ENCODE measurements at regions not wholly inside any gene's neighbourhood (a gene's known extent, or its start where the extent isn't known, plus 50 kb on each side); places are given as distances from the start of the nearest gene placed in this dataset.

DNA sequence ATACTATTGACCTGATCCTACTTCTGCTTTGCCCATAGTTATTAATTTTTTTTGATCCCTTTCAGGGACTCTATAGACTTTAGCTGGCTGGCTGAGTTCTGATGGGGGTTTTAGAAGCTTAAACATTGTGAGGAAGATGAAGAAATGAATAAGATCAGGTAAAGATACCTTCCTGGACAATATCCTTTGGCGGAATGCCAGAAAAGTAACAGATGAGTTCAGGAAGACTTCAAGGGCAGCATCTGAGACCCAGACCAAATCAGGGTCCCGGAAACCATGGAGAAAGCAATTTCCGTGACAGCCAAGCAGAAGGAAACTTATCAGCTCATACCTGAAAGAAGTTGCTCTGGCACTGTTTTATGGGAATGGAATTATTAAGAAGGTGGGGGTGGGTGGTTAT lies 100.4 kb downstream of the XCL2 start:
- no peak for DNase-seq
- 100% methylated on average over 2 of the region's 3 CpGs for WGBS (ENCODE audit: insufficient coverage)
- Mint-ChIP-seq H3K4me1 (peaks cover 79 to 84% (median 83%) of the 10 kb centered on the region in 3 donors), H3K9me3 (no peaks in the 10 kb centered on the region), H3K27ac (peak overlapping the region; percentile 90 to 94), H3K27me3 (no peaks in the 10 kb centered on the region), H3K4me3 (peak overlapping the region in 1 of 3 donors; percentile 54), H3K36me3 (no peaks in the 10 kb centered on the region)
- Histone ChIP-seq H3K9me3 (no peaks in the 10 kb centered on the region), H3K27ac (ENCODE audit: low read length) (peak overlapping the region; percentile 49), H3K27me3 (replicated peaks in 1 of 2; ENCODE audit: control insufficient read depth in 2 of 2, extremely low read depth in 1 of 2, insufficient read depth in 2 of 2, low read length in 1 of 2) (no peaks in the 10 kb centered on the region), H3K36me3 (ENCODE audit: control insufficient read depth in 2 of 2, extremely low read depth in 1 of 2, insufficient read depth in 1 of 2, low read length in 1 of 2) (no peaks in the 10 kb centered on the region), H3K4me1 (ENCODE audit: control insufficient read depth in 1 of 2, extremely low read depth in 1 of 2, insufficient read depth in 2 of 2, low read length in 2 of 2) (peaks cover 14 to 47% of the 10 kb centered on the region in 2 experiments), H3K4me3 (ENCODE audit: control insufficient read depth in 1 of 2, extremely low read depth in 1 of 2, low read length in 1 of 2) (no peak overlapping the region)
- POLR2A ChIA-PET, result interaction anchor here (0.6 kb wide), 2 partner anchors 22 to 127 kb away, joined by 7 to 14 read pairs; no protein-coding TSS in a partner anchor
- CTCF ChIA-PET, result interaction anchor here (0.6 to 2.3 kb wide), 9 partner anchors 12 to 925 kb away, joined by 3 to 10 read pairs (median 3); partner anchors contain the start of gene BLZF1 (in 1 of the 2)
- no peak for ATAC-seq (replicated peaks in 1 of 4)

DNA sequence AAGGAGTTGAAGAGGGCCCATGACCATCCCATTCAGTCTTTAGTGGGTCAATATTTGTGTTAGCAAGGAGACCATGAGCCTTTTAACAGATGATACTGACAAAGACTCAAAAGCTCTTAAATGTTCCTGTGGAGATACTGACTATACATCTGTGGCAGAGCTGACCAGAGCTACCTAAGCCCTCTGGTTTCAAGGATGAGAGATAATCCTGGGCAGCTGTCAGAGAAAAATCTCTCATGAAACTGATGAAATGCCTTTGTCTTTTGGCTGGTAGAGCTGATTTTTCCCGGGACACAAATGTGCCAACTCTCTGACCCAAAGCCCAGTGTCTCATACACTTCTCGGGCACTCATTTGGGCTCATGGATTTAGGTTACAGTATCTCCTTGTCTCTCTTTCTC lies 100.9 kb downstream of the XCL2 start:
- POLR2A ChIA-PET, result interaction anchor here (0.6 kb wide), 3 partner anchors 21 to 128 kb away, joined by 3 to 14 read pairs (median 7); no protein-coding TSS in a partner anchor
- H3K27ac ChIP-seq (ENCODE audit: low read length), result no peak overlapping the region
- no peaks in the 10 kb centered on the region for H3K36me3 ChIP-seq (ENCODE audit: control insufficient read depth in 2 of 2, extremely low read depth in 1 of 2, insufficient read depth in 1 of 2, low read length in 1 of 2)
- H3K4me1 Mint-ChIP-seq, result peaks cover 77 to 85% (median 82%) of the 10 kb centered on the region in 3 donors
- no peaks in the 10 kb centered on the region for H3K27me3 ChIP-seq (replicated peaks in 1 of 2; ENCODE audit: control insufficient read depth in 2 of 2, extremely low read depth in 1 of 2, insufficient read depth in 2 of 2, low read length in 1 of 2)
- CTCF ChIA-PET, result interaction anchor here (0.6 to 2.3 kb wide), 7 partner anchors 15 to 925 kb away, joined by 3 to 10 read pairs (median 4); partner anchors contain the start of gene BLZF1 (in 1 of the 2)
- H3K4me1 ChIP-seq (ENCODE audit: control insufficient read depth in 1 of 2, extremely low read depth in 1 of 2, insufficient read depth in 2 of 2, low read length in 2 of 2), result peaks cover 14 to 47% of the 10 kb centered on the region in 2 experiments
- DNase-seq (no peak), ATAC-seq (replicated peaks in 1 of 4) (no peak)
- no peaks in the 10 kb centered on the region for H3K9me3 Mint-ChIP-seq
- H3K4me3 Mint-ChIP-seq, result peak overlapping the region in 1 of 3 donors; percentile 54
- no peak overlapping the region for H3K4me3 ChIP-seq (ENCODE audit: control insufficient read depth in 1 of 2, extremely low read depth in 1 of 2, low read length in 1 of 2)
- no peaks in the 10 kb centered on the region for H3K36me3 Mint-ChIP-seq
- no peaks in the 10 kb centered on the region for H3K9me3 ChIP-seq
- no peaks in the 10 kb centered on the region for H3K27me3 Mint-ChIP-seq
- WGBS (ENCODE audit: insufficient coverage), result 100% methylated on average over 1 of the region's 2 CpGs
- H3K27ac Mint-ChIP-seq, result peak overlapping the region; percentile 90 to 94

DNA sequence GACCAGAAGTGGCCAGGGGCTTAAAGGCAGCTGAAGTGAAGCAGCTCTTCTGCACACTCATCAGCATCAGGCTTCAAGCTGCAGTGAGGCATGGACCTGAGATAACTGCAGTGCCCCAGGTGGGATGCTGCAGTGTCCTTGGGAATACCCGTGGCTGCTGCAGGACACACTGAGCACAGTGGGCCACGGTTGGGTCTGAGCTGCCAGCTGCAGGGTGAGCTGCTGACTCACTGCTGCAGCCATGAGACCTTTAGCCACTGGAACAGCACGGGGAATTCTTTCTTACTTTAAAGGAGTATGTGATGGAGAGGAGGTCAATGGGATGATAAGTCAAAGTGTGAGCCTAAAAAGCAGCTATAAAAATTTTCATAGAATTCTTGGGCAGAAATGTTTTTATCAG lies 102.1 kb downstream of the XCL2 start:
- ATAC-seq (replicated peaks in 1 of 4) (no peak), DNase-seq (no peak)
- Histone ChIP-seq H3K36me3 (ENCODE audit: control insufficient read depth in 2 of 2, extremely low read depth in 1 of 2, insufficient read depth in 1 of 2, low read length in 1 of 2) (no peaks in the 10 kb centered on the region), H3K4me1 (ENCODE audit: control insufficient read depth in 1 of 2, extremely low read depth in 1 of 2, insufficient read depth in 2 of 2, low read length in 2 of 2) (peaks cover 14 to 46% of the 10 kb centered on the region in 2 experiments), H3K27me3 (replicated peaks in 1 of 2; ENCODE audit: control insufficient read depth in 2 of 2, extremely low read depth in 1 of 2, insufficient read depth in 2 of 2, low read length in 1 of 2) (no peaks in the 10 kb centered on the region), H3K27ac (ENCODE audit: low read length) (no peak overlapping the region), H3K4me3 (ENCODE audit: control insufficient read depth in 1 of 2, extremely low read depth in 1 of 2, low read length in 1 of 2) (no peak overlapping the region), H3K9me3 (no peaks in the 10 kb centered on the region)
- Mint-ChIP-seq H3K27ac (no peak overlapping the region), H3K27me3 (no peaks in the 10 kb centered on the region), H3K4me3 (no peak overlapping the region), H3K36me3 (no peaks in the 10 kb centered on the region), H3K4me1 (peaks cover 72 to 81% (median 77%) of the 10 kb centered on the region in 3 donors), H3K9me3 (no peaks in the 10 kb centered on the region)
- 90% methylated on average over 3 of the region's 3 CpGs for WGBS (ENCODE audit: insufficient coverage)
- ChIA-PET POLR2A (no interaction called here), CTCF (interaction anchor here (1.0 to 4.2 kb wide), 7 partner anchors 10 to 906 kb away, joined by 3 to 29 read pairs (median 3); no protein-coding TSS in a partner anchor)

DNA sequence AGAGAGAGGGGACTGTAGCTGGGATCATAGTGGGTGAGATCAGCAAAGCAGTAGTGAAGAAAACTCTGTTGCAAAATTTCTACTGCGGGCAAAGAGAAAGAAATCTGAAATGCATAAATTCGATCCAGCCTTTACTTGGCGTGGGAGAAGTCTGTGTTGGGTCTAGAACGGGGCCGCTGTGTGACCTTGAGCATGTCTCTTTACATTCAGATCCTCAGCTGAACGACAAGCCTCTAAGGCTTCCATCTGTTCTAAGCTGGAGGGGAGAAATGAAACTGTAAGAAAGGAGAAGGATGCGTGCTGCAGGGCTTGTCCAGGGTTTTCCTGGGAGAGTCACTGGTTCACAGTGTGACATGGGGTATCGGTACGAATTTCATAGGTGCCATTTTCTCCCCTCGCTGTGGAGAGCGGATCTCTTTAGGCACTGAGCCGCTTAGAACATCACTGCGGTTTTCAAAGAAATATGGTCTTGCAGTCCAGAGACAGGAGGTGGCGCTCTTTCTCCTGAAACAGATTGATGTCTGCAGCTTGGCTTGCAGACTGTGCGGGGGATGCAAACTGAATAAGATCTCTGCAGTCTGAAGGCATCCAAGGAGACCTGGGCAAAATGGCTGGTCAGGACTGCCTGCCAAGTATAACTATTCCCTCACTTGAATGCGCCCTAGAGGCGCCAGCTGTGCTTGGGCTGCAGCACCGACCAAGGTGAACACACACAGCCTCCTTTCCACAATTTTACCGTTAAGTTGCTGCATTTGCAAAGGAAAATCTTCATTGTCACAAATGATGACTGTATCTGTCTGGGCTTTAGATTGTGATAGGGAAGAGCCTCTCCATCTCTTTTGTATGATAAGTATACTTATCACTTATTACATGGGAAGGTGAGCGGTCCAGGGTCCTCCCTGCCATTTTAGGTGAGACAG lies 104.1 kb downstream of the XCL2 start:
- H3K27me3 ChIP-seq (replicated peaks in 1 of 2; ENCODE audit: control insufficient read depth in 2 of 2, extremely low read depth in 1 of 2, insufficient read depth in 2 of 2, low read length in 1 of 2), result no peaks in the 10 kb centered on the region
- H3K4me1 ChIP-seq (ENCODE audit: control insufficient read depth in 1 of 2, extremely low read depth in 1 of 2, insufficient read depth in 2 of 2, low read length in 2 of 2), result peaks cover 11 to 31% of the 10 kb centered on the region in 2 experiments
- DNase-seq, result peak; percentile 63 to 92 (median 78)
- no peaks in the 10 kb centered on the region for H3K36me3 ChIP-seq (ENCODE audit: control insufficient read depth in 2 of 2, extremely low read depth in 1 of 2, insufficient read depth in 1 of 2, low read length in 1 of 2)
- H3K9me3 ChIP-seq, result no peaks in the 10 kb centered on the region
- H3K4me3 ChIP-seq (ENCODE audit: control insufficient read depth in 1 of 2, extremely low read depth in 1 of 2, low read length in 1 of 2), result peak overlapping the region in 1 of 2 donors; percentile 12
- 18% methylated on average over 12 of the region's 20 CpGs for WGBS (ENCODE audit: insufficient coverage)
- Mint-ChIP-seq H3K27ac (peak overlapping the region; percentile 83 to 89), H3K9me3 (no peaks in the 10 kb centered on the region), H3K4me3 (peak overlapping the region; percentile 62 to 73 (median 71)), H3K36me3 (no peaks in the 10 kb centered on the region), H3K4me1 (peaks cover 53 to 60% (median 59%) of the 10 kb centered on the region in 3 donors), H3K27me3 (peaks cover 0 to 3% of the 10 kb centered on the region in 2 donors)
- ChIA-PET POLR2A (interaction anchor here in 1 of 2 donors (0.9 to 1.1 kb wide), 2 partner anchors 52 to 503 kb away, joined by 3 read pairs; partner anchors contain the start of gene DCAF6), CTCF (interaction anchor here (0.5 to 4.2 kb wide), 22 partner anchors 9 to 928 kb away, joined by 3 to 29 read pairs (median 4); partner anchors contain the start of gene BLZF1 (in 1 of the 2))
- peak; percentile 85 to 88 (median 86) for ATAC-seq (replicated peaks in 1 of 4)
- H3K27ac ChIP-seq (ENCODE audit: low read length), result peak overlapping the region; percentile 22

DNA sequence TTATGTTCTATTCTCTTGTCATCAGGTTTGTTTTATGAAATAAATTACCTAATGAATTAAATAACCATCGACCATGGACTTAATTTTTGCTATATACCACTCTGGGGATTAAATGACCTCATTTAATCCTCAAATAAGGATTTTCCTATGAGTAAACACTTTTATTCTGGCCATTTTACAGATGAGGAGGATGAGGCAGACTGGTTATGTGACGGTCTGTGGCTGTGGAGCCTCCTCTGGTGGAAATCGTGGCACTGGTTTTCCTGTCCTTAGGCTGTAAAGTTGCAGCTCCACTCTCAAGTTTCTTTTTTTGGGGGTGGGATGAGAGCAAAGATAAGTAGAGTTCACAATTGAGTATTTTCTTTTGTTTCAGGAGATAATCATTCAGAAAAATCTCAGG lies 105.2 kb downstream of the XCL2 start:
- Histone ChIP-seq H3K9me3 (no peaks in the 10 kb centered on the region), H3K36me3 (ENCODE audit: control insufficient read depth in 2 of 2, extremely low read depth in 1 of 2, insufficient read depth in 1 of 2, low read length in 1 of 2) (no peaks in the 10 kb centered on the region), H3K4me3 (ENCODE audit: control insufficient read depth in 1 of 2, extremely low read depth in 1 of 2, low read length in 1 of 2) (no peak overlapping the region), H3K27ac (ENCODE audit: low read length) (no peak overlapping the region), H3K4me1 (ENCODE audit: control insufficient read depth in 1 of 2, extremely low read depth in 1 of 2, insufficient read depth in 2 of 2, low read length in 2 of 2) (peaks cover 7 to 23% of the 10 kb centered on the region in 2 experiments), H3K27me3 (replicated peaks in 1 of 2; ENCODE audit: control insufficient read depth in 2 of 2, extremely low read depth in 1 of 2, insufficient read depth in 2 of 2, low read length in 1 of 2) (no peaks in the 10 kb centered on the region)
- Mint-ChIP-seq H3K36me3 (no peaks in the 10 kb centered on the region), H3K9me3 (no peaks in the 10 kb centered on the region), H3K27ac (peak overlapping the region in 1 of 2 donors; percentile 89), H3K27me3 (peaks cover 0 to 3% of the 10 kb centered on the region in 2 donors), H3K4me3 (peak overlapping the region in 1 of 3 donors; percentile 71), H3K4me1 (peaks cover 44 to 51% (median 48%) of the 10 kb centered on the region in 3 donors)
- no peak for DNase-seq
- WGBS (ENCODE audit: insufficient coverage), result no CpG with 5 or more reads among the region's 3 CpGs
- ChIA-PET POLR2A (interaction anchor here in 1 of 2 donors (0.9 kb wide), 1 partner anchor 502 kb away, joined by 3 read pairs; the partner anchor contains the start of gene DCAF6), CTCF (interaction anchor here (0.6 to 4.2 kb wide), 12 partner anchors 33 to 929 kb away, joined by 3 to 29 read pairs (median 5); partner anchors contain the start of gene BLZF1 (in 1 of the 2))
- ATAC-seq (replicated peaks in 1 of 4), result no peak

DNA sequence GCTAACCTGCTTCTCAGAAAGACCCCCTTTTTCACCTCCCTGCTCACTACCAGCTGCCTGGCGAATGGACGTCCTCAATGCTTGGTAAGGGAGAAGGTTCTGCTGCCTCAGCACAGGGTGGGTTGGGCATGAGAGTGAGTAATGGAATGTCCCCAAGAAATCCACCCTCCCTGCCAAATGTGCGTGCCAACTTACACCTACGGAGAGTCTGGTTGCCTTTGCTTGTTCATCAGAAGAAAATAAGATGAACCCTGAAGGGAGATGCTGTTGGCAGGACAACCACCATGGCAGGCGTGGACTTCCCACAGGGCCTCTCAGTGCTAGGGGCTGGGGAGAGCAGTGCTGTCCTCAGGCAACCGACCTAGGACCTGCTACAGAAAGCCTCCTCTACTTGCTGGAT lies 106.0 kb downstream of the XCL2 start:
- H3K27me3 Mint-ChIP-seq, result peaks cover 0 to 3% of the 10 kb centered on the region in 2 donors
- Histone ChIP-seq H3K9me3 (no peaks in the 10 kb centered on the region), H3K27me3 (replicated peaks in 1 of 2; ENCODE audit: control insufficient read depth in 2 of 2, extremely low read depth in 1 of 2, insufficient read depth in 2 of 2, low read length in 1 of 2) (no peaks in the 10 kb centered on the region), H3K27ac (ENCODE audit: low read length) (no peak overlapping the region), H3K36me3 (ENCODE audit: control insufficient read depth in 2 of 2, extremely low read depth in 1 of 2, insufficient read depth in 1 of 2, low read length in 1 of 2) (no peaks in the 10 kb centered on the region), H3K4me1 (ENCODE audit: control insufficient read depth in 1 of 2, extremely low read depth in 1 of 2, insufficient read depth in 2 of 2, low read length in 2 of 2) (peaks cover 3 to 19% of the 10 kb centered on the region in 2 experiments), H3K4me3 (ENCODE audit: control insufficient read depth in 1 of 2, extremely low read depth in 1 of 2, low read length in 1 of 2) (no peak overlapping the region)
- WGBS (ENCODE audit: insufficient coverage), result 100% methylated on average over 1 of the region's 6 CpGs
- H3K27ac Mint-ChIP-seq, result no peak overlapping the region
- DNase-seq (no peak), ATAC-seq (replicated peaks in 1 of 4) (no peak)
- CTCF ChIA-PET, result interaction anchor here in 1 of 2 donors (2.0 kb wide), 1 partner anchor 95 kb away, joined by 6 read pairs; no protein-coding TSS in a partner anchor
- H3K4me3 Mint-ChIP-seq, result no peak overlapping the region
- H3K9me3 Mint-ChIP-seq, result no peaks in the 10 kb centered on the region
- POLR2A ChIA-PET, result no interaction called here
- peaks cover 37 to 43% (median 41%) of the 10 kb centered on the region in 3 donors for H3K4me1 Mint-ChIP-seq
- H3K36me3 Mint-ChIP-seq, result no peaks in the 10 kb centered on the region

Data from T-cell (primary cell).